ENCODE measurements at regions not wholly inside any gene's neighbourhood (a gene's known extent, or its start where the extent isn't known, plus 50 kb on each side); places are given as distances from the start of the nearest gene placed in this dataset.

- TF ChIP-seq POLR2AphosphoS5 (IDR thresholded peaks at IDR 0.05; ENCODE audit: low read depth) (no peak), CTCF (IDR thresholded peaks at IDR 0.05; ENCODE audit: insufficient read depth, low read length) (no peak), SPI1 (IDR thresholded peaks at IDR 0.05; ENCODE audit: borderline replicate concordance, low read depth) (no peak)
These were observed 117.8 kb upstream of the SHH start for GRCh38 chr7:155930061-155930460.
